ENCODE measurements at regions not wholly inside any gene's neighbourhood (a gene's known extent, or its start where the extent isn't known, plus 50 kb on each side); places are given as distances from the start of the nearest gene placed in this dataset.
"Not testable (repeated sequence)": the region's sequence is repeated elsewhere in the genome, so short reads cannot be mapped to it uniquely, and the experiment has no call there.

DNA sequence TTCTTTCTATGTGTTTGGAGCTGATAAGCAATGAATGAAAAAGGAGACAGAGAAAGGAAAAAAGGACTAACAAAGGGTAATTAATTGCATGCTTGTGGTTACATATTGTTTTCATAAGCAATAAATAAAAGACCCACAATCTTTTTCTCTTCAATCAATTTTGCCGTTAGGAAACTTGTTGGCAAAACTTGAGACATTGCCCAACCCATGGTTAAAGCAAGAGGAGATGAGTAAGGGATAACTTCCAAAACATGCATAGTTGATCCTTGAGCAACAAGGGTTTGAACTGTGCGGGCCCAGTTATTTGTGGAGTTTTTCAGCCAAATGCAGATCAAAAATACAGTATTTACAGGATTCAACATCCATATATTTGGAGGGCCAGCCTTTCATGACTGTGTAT is 572.4 kb downstream of the AMY1C start:
- Histone ChIP-seq H3K4me3 (ENCODE audit: low read depth, low read length) (no peak overlapping the region), H3K36me3 (ENCODE audit: control insufficient read depth, insufficient read depth, low read length) (no peaks in the 10 kb centered on the region), H3K27me3 (ENCODE audit: control insufficient read depth, insufficient read depth, low read length) (no peaks in the 10 kb centered on the region)
- DNase-seq (ENCODE audit: low read depth): no peak
- TF ChIP-seq, protein P1, sequence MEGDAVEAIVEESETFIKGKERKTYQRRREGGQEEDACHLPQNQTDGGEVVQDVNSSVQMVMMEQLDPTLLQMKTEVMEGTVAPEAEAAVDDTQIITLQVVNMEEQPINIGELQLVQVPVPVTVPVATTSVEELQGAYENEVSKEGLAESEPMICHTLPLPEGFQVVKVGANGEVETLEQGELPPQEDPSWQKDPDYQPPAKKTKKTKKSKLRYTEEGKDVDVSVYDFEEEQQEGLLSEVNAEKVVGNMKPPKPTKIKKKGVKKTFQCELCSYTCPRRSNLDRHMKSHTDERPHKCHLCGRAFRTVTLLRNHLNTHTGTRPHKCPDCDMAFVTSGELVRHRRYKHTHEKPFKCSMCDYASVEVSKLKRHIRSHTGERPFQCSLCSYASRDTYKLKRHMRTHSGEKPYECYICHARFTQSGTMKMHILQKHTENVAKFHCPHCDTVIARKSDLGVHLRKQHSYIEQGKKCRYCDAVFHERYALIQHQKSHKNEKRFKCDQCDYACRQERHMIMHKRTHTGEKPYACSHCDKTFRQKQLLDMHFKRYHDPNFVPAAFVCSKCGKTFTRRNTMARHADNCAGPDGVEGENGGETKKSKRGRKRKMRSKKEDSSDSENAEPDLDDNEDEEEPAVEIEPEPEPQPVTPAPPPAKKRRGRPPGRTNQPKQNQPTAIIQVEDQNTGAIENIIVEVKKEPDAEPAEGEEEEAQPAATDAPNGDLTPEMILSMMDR (IDR thresholded peaks at IDR 0.05; ENCODE audit: insufficient read depth, low read length, poor library complexity, severe bottlenecking): no peak

DNA sequence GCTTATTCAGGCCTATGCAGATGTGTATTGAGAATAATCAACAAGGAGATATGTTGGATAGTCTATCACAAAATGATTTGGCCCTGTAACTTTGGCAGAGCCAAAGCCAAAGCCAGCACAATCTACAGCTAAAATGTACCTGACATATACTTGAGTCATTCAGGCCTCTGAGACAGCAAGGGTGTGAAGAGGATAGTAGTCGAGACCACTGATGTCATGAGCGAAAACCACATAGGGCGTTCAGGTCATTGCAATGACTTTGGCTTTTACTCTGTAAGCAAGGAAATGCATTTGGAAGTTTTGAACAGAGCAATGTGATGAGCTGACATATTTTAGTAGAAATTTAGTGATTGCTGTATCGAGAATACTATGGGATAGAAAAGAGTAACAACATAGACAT is 579.6 kb downstream of the AMY1C start:
- TF ChIP-seq, protein P1 (IDR thresholded peaks at IDR 0.05; ENCODE audit: insufficient read depth, low read length, poor library complexity, severe bottlenecking): no peak
- DNase-seq (ENCODE audit: low read depth): no peak
- no peaks in the 10 kb centered on the region for H3K27me3 ChIP-seq (ENCODE audit: control insufficient read depth, insufficient read depth, low read length)
- H3K36me3 ChIP-seq (ENCODE audit: control insufficient read depth, insufficient read depth, low read length): no peaks in the 10 kb centered on the region
- H3K4me3 ChIP-seq (ENCODE audit: low read depth, low read length): no peak overlapping the region

DNA sequence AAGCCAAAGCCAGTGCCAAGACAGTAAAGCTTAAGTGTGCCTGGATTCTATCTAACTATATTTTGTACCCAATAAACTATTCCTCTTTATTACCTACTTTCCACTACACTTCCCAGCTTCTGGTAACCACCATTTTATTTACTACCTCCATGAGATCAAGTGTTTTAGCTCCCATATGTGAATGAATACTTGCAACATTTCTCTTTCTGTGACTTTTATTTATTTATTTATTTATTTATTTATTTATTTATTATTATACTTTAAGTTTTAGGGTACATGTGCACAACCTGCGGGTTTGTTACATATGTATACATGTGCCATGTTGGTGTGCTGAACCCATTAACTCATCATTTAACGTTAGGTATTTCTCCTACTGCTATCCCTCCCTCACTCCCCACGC is 582.1 kb downstream of the AMY1C start:
- TF ChIP-seq, protein P1 (IDR thresholded peaks at IDR 0.05; ENCODE audit: insufficient read depth, low read length, poor library complexity, severe bottlenecking): no peak
- DNase-seq (ENCODE audit: low read depth): no peak
- Histone ChIP-seq H3K27me3 (ENCODE audit: control insufficient read depth, insufficient read depth, low read length) (no peaks in the 10 kb centered on the region), H3K4me3 (ENCODE audit: low read depth, low read length) (no peak overlapping the region), H3K36me3 (ENCODE audit: control insufficient read depth, insufficient read depth, low read length) (no peaks in the 10 kb centered on the region)

DNA sequence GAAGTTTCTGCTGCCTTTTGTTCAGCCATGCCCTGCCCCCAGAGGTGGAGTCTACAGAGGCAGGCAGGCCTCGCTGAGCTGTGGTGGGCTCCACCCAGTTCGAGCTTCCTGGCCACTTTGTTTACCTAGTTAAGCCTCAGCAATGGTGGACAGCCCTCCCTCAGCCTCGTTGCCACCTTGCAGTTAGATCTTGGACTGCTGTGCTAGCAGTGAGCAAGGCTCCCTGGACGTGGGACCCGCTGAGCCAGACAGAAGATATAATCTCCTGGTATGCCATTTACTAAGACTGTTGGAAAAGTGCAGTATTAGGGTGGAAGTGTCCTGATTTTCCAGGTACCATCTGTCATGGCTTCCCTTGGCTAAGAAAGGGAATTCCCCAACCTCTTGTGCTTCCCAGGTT is 588.2 kb downstream of the AMY1C start:
- not testable (repeated sequence) for H3K4me3 ChIP-seq (ENCODE audit: low read depth, low read length); DNase-seq (ENCODE audit: low read depth); H3K36me3 ChIP-seq (ENCODE audit: control insufficient read depth, insufficient read depth, low read length); H3K27me3 ChIP-seq (ENCODE audit: control insufficient read depth, insufficient read depth, low read length)

DNA sequence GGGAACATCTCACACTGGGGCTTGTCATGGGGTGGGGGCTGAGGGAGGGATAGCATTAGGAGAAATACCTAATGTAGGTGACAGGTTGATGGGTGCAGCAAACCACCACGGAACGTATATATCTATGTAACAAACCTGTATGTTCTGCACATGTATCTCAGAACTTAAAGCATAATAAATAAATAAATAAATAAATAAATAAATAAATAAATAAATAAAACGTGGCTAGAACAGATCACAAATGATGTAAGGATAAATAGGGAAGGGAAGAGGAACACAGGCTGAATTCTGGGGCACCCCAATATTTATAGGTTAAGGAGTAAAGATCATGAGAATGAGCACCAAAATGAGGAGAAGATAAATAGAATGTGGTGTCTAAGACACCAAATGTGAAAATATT is 592.2 kb downstream of the AMY1C start:
- Histone ChIP-seq H3K27me3 (ENCODE audit: control insufficient read depth, insufficient read depth, low read length) (no peaks in the 10 kb centered on the region), H3K4me3 (ENCODE audit: low read depth, low read length) (no peak overlapping the region), H3K36me3 (ENCODE audit: control insufficient read depth, insufficient read depth, low read length) (no peaks in the 10 kb centered on the region)
- TF ChIP-seq, protein P1 (IDR thresholded peaks at IDR 0.05; ENCODE audit: insufficient read depth, low read length, poor library complexity, severe bottlenecking): no peak
- no peak for DNase-seq (ENCODE audit: low read depth)

DNA sequence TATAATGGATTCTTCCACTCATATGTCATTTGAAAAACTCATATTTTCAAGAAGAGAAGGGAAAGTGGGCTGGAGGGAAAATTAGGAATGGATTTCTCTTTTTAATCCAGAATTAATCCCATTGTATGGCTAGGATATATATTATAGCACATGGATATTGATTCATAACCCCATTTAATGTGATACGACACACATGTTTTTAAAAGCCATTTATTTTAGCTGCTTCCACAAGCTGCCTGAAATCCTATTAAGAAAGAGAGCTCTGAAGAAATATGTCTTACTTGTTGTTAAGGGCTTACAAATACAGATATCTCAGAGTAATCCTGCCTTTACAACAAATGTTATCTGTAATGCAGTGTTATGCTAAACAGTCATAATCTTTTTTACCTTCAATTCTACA is 598.6 kb downstream of the AMY1C start:
- DNase-seq (ENCODE audit: low read depth): no peak
- H3K4me3 ChIP-seq (ENCODE audit: low read depth, low read length): no peak overlapping the region
- TF ChIP-seq, protein P1 (IDR thresholded peaks at IDR 0.05; ENCODE audit: insufficient read depth, low read length, poor library complexity, severe bottlenecking): no peak

More for the DNA sequence above, 598.6 kb downstream of the AMY1C start:
- no peaks in the 10 kb centered on the region for H3K36me3 ChIP-seq (ENCODE audit: control insufficient read depth, insufficient read depth, low read length)
- H3K27me3 ChIP-seq (ENCODE audit: control insufficient read depth, insufficient read depth, low read length): no peaks in the 10 kb centered on the region
